ENCODE measurements at regions not wholly inside any gene's neighbourhood (a gene's known extent, or its start where the extent isn't known, plus 50 kb on each side); places are given as distances from the start of the nearest gene placed in this dataset.

DNA sequence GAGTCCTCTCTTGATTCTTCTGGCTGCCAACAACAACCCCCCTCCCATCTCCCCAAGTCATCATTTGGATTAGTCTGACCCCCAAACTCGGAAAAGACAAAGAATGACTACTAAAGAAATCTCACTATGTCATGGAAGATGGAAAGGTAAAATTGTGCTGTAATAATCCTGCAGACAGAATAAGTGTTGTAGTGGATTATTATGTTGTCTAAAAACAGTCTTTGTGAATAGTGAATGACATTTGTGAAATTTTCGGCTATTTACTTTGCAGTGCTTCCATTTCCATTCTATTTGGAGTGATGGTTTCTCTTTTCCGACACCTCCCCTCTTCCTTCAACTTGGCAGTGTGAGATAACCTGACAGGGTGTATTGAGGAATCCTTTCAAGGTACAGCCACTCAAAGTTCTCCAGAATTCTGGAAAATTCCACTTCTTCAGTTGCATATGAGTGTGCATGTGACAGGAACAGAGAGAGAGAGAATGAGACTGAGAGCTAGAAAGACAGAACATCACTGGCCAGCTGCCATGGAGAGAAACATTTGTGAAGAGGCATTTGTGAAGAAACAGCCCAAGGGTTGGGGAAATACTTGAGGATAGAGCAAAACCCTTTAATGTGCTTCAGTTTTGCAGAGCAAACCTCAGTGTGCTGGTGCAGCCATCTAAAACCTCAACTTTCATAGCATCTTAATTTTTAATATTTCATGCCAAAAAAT, 141.9 kb upstream of the DLX2 start:
- no peak for TF ChIP-seq CTCF (conservative IDR thresholded peaks at IDR 0.05 in 1 of 2, IDR thresholded peaks at IDR 0.05 in 1 of 2; ENCODE audit: low read depth in 1 of 2, low read length in 2 of 2)
- TF ChIP-seq EZH2 (IDR thresholded peaks at IDR 0.05; ENCODE audit: low read length, missing control alignments), result no peak
